Loucy (cell line): ENCODE measurements at regions not wholly inside any gene's neighbourhood (a gene's known extent, or its start where the extent isn't known, plus 50 kb on each side); places are given as distances from the start of the nearest gene placed in this dataset.

Experiments
- CTCF ChIP-seq: fragments of 200-600 bp; sonication (generic); conservative IDR thresholded peaks from 2 replicates; pipeline ENCODE4 v1.5.1; 2014; ENCODE audit warnings: mild to moderate bottlenecking, antibody characterized with exemption, low read length
- EZH2phosphoT487 ChIP-seq: fragments of 200-600 bp; IDR thresholded peaks from 2 replicates; pipeline ENCODE4 v1.6.1; 2018; ENCODE audit warnings: antibody characterized with exemption, mild to moderate bottlenecking, moderate library complexity, borderline replicate concordance

- TF ChIP-seq EZH2phosphoT487, result no peak
- TF ChIP-seq CTCF, result no peak
Measured at GRCh38 chr22:22400964-22401363, 107.6 kb downstream of the ZNF280B start.
